ENCODE measurements at regions not wholly inside any gene's neighbourhood (a gene's known extent, or its start where the extent isn't known, plus 50 kb on each side); places are given as distances from the start of the nearest gene placed in this dataset.

- TF ChIP-seq POLR2A (IDR thresholded peaks at IDR 0.05; ENCODE audit: low read length), result no peak
- no peak for TF ChIP-seq CTCF (IDR thresholded peaks at IDR 0.05)
- TF ChIP-seq MAX (IDR thresholded peaks at IDR 0.05), result no peak
- no peak for TF ChIP-seq SMC3 (IDR thresholded peaks at IDR 0.05)
- TF ChIP-seq ZC3H11A (IDR thresholded peaks at IDR 0.05), result no peak
- TF ChIP-seq REST (IDR thresholded peaks at IDR 0.05), result no peak
- no peak for TF ChIP-seq EP300 (IDR thresholded peaks at IDR 0.05)
- no peak for TF ChIP-seq RAD21 (conservative IDR thresholded peaks at IDR 0.05 in 1 of 2, IDR thresholded peaks at IDR 0.05 in 1 of 2)
Measured at GRCh38 chr6:168784426-168784825, 343.4 kb downstream of the SMOC2 start.

Data from A549 (cell line).